SK-N-SH (cell line): ENCODE measurements at regions not wholly inside any gene's neighbourhood (a gene's known extent, or its start where the extent isn't known, plus 50 kb on each side); places are given as distances from the start of the nearest gene placed in this dataset.

Source experiments
- CTCF ChIA-PET: fragments of 300-600, 350-600 bp; formaldehyde crosslinking; extraction: SDS; loops from one replicate; lab custom pipeline; 2021; lab: Yijun Ruan, JAX
- POLR2A ChIA-PET: fragments of 350-600 bp; sonication (Branson Sonifier 250); formaldehyde crosslinking; extraction: SDS; loops from one replicate; lab custom pipeline; 2020; ENCODE audit warnings: antibody characterized with exemption, inconsistent platforms; lab: Yijun Ruan, JAX
- DNase-seq: peaks from one replicate; pipeline ENCODE4 v3.0.0; 2012
- H2AFZ ChIP-seq: fragments of 200-600 bp; sonication (generic); 2 replicates; pipeline ENCODE4 v1.8.1; 2016; ENCODE audit warnings: antibody characterized with exemption, mild to moderate bottlenecking, low read depth
- H3F3A ChIP-seq: fragments of 200-600 bp; sonication (generic); replicated peaks from 2 replicates; pipeline ENCODE3; 2016; ENCODE audit warnings: antibody characterized with exemption, mild to moderate bottlenecking; ENCODE audit not compliant: insufficient read depth
- H3K27ac ChIP-seq, 2 experiments: fragments of 200-500 bp in 1 of 2; fragments of 200-600 bp in 1 of 2; sonication (Bioruptor generic) in 1 of 2; sonication (generic), shearing (Covaris generic) in 1 of 2; 2 replicates each; pipeline versions ENCODE4 v1.5.1 to v1.6.1; 2014 to 2016; ENCODE audit warnings: low read depth in 2 of 2, inconsistent platforms in 1 of 2, low read length in 1 of 2, mild to moderate bottlenecking in 1 of 2, mixed read lengths in 1 of 2
- H3K27me3 ChIP-seq: fragments of 200-600 bp; sonication (generic), shearing (Covaris generic); 2 replicates; pipeline ENCODE4 v1.6.1; 2016; ENCODE audit warnings: mixed run types; ENCODE audit not compliant: insufficient read depth
- H3K36me3 ChIP-seq, 2 experiments: fragments of 200-500 bp in 1 of 2; fragments of 200-600 bp in 1 of 2; sonication (Bioruptor generic) in 1 of 2; sonication (generic) in 1 of 2; replicated peaks in 1 of 2; 2 replicates each; pipeline versions ENCODE3 to v1.5.1; 2014 to 2016; ENCODE audit warnings: low read length in 1 of 2, mild to moderate bottlenecking in 1 of 2; ENCODE audit not compliant: insufficient read depth in 2 of 2, control insufficient read depth in 1 of 2
- H3K4me1 ChIP-seq, 2 experiments: fragments of 200-500 bp in 1 of 2; fragments of 200-600 bp in 1 of 2; sonication (Bioruptor generic) in 1 of 2; sonication (generic), shearing (Covaris generic) in 1 of 2; 2 replicates each; pipeline versions ENCODE4 v1.5.1 to v1.6.1; 2014 to 2016; ENCODE audit warnings: low read depth in 1 of 2, low read length in 1 of 2, mixed run types in 1 of 2; ENCODE audit not compliant: insufficient read depth in 2 of 2, control insufficient read depth in 1 of 2
- H3K4me2 ChIP-seq: fragments of 200-600 bp; sonication (generic), shearing (Covaris generic); 2 replicates; pipeline ENCODE4 v1.6.1; 2017; ENCODE audit warnings: mixed run types
- H3K4me3 ChIP-seq, 2 experiments: fragments of 200-500 bp in 1 of 2; fragments of 200-600 bp in 1 of 2; sonication (Bioruptor generic) in 1 of 2; sonication (generic), shearing (Covaris generic) in 1 of 2; 2 replicates each; pipeline versions ENCODE4 v1.5.1 to v1.8.1; 2014 to 2016; ENCODE audit warnings: low read depth in 2 of 2, inconsistent platforms in 1 of 2, low read length in 1 of 2, mild to moderate bottlenecking in 1 of 2, mixed read lengths in 1 of 2, moderate library complexity in 1 of 2
- H3K79me2 ChIP-seq: fragments of 200-600 bp; sonication (generic); 2 replicates; pipeline ENCODE4 v1.8.1; 2017; ENCODE audit warnings: mild to moderate bottlenecking; ENCODE audit not compliant: insufficient read depth
- H3K9ac ChIP-seq: fragments of 200-600 bp; sonication (generic); 2 replicates; pipeline ENCODE4 v1.6.1; 2017; ENCODE audit warnings: mixed run types
- H3K9me2 ChIP-seq: fragments of 200-600 bp; sonication (generic); 2 replicates; pipeline ENCODE4 v1.6.1; 2017; ENCODE audit warnings: mixed run types
- H3K9me3 ChIP-seq: fragments of 200-600 bp; sonication (generic); 2 replicates; pipeline ENCODE4 v1.6.1; 2017; ENCODE audit warnings: mixed run types, mild to moderate bottlenecking, moderate library complexity
- H4K20me1 ChIP-seq: fragments of 200-600 bp; sonication (generic); 2 replicates; pipeline ENCODE4 v1.6.1; 2017; ENCODE audit warnings: mild to moderate bottlenecking, mixed run types; ENCODE audit not compliant: insufficient read depth
- CHD2 ChIP-seq: fragments of 150-350 bp; IDR thresholded peaks from 2 replicates; pipeline ENCODE4 v1.6.1; 2018; ENCODE audit warnings: low read length; ENCODE audit not compliant: partially characterized antibody
- FOSL2 ChIP-seq: IDR thresholded peaks from 2 replicates; pipeline ENCODE4 v1.4.0; 2012; ENCODE audit warnings: low read depth, mild to moderate bottlenecking, moderate library complexity, borderline replicate concordance
- FOXJ3 ChIP-seq: sonication (generic); formaldehyde crosslinking; IDR thresholded peaks from 2 replicates; pipeline ENCODE4 v1.5.1; 2020; ENCODE audit warnings: mild to moderate bottlenecking, missing genetic modification reagents
- FOXM1 ChIP-seq: IDR thresholded peaks from 2 replicates; pipeline ENCODE4 v1.4.0; 2012; ENCODE audit warnings: low read depth, mild to moderate bottlenecking
- GATA2 ChIP-seq: sonication (generic); formaldehyde crosslinking; IDR thresholded peaks from 2 replicates; pipeline ENCODE4 v1.5.0; 2020; ENCODE audit warnings: mild to moderate bottlenecking, missing genetic modification reagents
- MEF2A ChIP-seq: IDR thresholded peaks from 2 replicates; pipeline ENCODE4 v1.4.0; 2012; ENCODE audit warnings: low read depth, borderline replicate concordance
- NFIC ChIP-seq: IDR thresholded peaks from 2 replicates; pipeline ENCODE4 v1.4.0; 2012; ENCODE audit warnings: borderline replicate concordance
- SIN3A ChIP-seq: IDR thresholded peaks from 2 replicates; pipeline ENCODE4 v1.6.1; 2012; ENCODE audit warnings: low read depth, mild to moderate bottlenecking, low read length, moderate library complexity, borderline replicate concordance
- TAF1 ChIP-seq: IDR thresholded peaks from 2 replicates; pipeline ENCODE4 v1.6.1; 2012; ENCODE audit warnings: low read depth, mild to moderate bottlenecking, low read length, moderate library complexity, borderline replicate concordance
- TEAD4 ChIP-seq: IDR thresholded peaks from 2 replicates; pipeline ENCODE4 v1.4.0; 2012; ENCODE audit warnings: mild to moderate bottlenecking, borderline replicate concordance; ENCODE audit not compliant: insufficient read depth
- YY1 ChIP-seq: IDR thresholded peaks from 2 replicates; pipeline ENCODE4 v1.4.0; 2012; ENCODE audit warnings: low read depth, mild to moderate bottlenecking
- WGBS: methylation state at CpG from one replicate; pipeline ENCODE4 v1.1.6; 2017; ENCODE audit warnings: low lambda C conversion rate; 5-methylcytosine and 5-hydroxymethylcytosine counted together
- TF ChIP-seq, protein P1 (sequence below): IDR thresholded peaks from 2 replicates; pipeline ENCODE4 v1.6.1; 2012; ENCODE audit warnings: mild to moderate bottlenecking, low read depth, low read length, moderate library complexity
- TF ChIP-seq, protein P2 (sequence below): fragments of 200-600 bp; sonication (generic); IDR thresholded peaks from 2 replicates; pipeline ENCODE4 v1.6.1; 2017; ENCODE audit warnings: antibody characterized with exemption, mild to moderate bottlenecking, moderate library complexity
- TF ChIP-seq, protein P3 (sequence below): IDR thresholded peaks from 2 replicates; pipeline ENCODE4 v1.4.0; 2012; ENCODE audit warnings: low read depth, borderline replicate concordance
- TF ChIP-seq, protein P4 (sequence below): IDR thresholded peaks from 2 replicates; pipeline ENCODE4 v1.4.0; 2012; ENCODE audit warnings: low read depth, borderline replicate concordance

DNA sequence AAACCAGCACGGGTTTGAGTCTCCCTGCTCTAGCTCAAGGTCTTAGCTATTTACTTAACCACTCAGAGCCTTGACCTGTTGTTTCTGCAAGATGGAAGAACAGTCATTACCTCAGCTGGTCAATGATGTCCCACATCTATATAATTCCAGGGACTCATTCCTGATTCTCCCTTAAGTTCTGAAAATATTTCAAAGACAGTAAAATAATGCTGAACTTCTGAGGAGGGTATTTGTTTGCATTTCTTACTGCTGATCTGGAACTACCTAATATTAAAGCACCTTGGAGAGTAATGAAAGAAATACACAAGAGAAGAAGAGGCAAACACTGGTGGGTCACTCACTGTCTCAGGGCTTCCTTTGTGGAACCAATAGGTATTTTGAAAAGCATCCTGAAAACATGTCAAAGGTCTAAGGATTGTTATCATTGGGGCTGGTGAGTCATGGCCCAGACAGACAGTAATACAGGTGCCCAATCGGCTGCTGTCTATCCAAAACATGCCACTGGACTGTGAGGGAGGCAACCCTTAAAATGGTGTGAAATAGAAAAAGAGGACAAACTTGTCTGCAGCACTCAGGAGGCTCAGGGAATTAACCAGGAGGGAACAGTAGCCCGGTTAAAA is 88.7 kb upstream of the EGLN3 start:
- H4K20me1 ChIP-seq = no peaks in the 10 kb centered on the region
- no peak overlapping the region for H3K4me3 ChIP-seq
- no peak for DNase-seq
- WGBS = 26% methylated on average over 3 of the region's 3 CpGs
- H3K9me2 ChIP-seq = no peaks in the 10 kb centered on the region
- no peaks in the 10 kb centered on the region; the same call in 1 of the 2 replicates for H3K27me3 ChIP-seq
- no peak overlapping the region for H3K9ac ChIP-seq
- no peaks in the 10 kb centered on the region for H3K79me2 ChIP-seq
- H2AFZ ChIP-seq = no peak overlapping the region
- H3K27ac ChIP-seq = no peak overlapping the region
- no peaks in the 10 kb centered on the region for H3F3A ChIP-seq
- POLR2A ChIA-PET = no interaction called here
- no peak overlapping the region for H3K4me2 ChIP-seq
- CTCF ChIA-PET = no interaction called here
- H3K4me1 ChIP-seq = peaks cover 0 to 11% of the 10 kb centered on the region in 2 experiments; a peak in 1 of 4 replicates
- TF ChIP-seq, protein P1, sequence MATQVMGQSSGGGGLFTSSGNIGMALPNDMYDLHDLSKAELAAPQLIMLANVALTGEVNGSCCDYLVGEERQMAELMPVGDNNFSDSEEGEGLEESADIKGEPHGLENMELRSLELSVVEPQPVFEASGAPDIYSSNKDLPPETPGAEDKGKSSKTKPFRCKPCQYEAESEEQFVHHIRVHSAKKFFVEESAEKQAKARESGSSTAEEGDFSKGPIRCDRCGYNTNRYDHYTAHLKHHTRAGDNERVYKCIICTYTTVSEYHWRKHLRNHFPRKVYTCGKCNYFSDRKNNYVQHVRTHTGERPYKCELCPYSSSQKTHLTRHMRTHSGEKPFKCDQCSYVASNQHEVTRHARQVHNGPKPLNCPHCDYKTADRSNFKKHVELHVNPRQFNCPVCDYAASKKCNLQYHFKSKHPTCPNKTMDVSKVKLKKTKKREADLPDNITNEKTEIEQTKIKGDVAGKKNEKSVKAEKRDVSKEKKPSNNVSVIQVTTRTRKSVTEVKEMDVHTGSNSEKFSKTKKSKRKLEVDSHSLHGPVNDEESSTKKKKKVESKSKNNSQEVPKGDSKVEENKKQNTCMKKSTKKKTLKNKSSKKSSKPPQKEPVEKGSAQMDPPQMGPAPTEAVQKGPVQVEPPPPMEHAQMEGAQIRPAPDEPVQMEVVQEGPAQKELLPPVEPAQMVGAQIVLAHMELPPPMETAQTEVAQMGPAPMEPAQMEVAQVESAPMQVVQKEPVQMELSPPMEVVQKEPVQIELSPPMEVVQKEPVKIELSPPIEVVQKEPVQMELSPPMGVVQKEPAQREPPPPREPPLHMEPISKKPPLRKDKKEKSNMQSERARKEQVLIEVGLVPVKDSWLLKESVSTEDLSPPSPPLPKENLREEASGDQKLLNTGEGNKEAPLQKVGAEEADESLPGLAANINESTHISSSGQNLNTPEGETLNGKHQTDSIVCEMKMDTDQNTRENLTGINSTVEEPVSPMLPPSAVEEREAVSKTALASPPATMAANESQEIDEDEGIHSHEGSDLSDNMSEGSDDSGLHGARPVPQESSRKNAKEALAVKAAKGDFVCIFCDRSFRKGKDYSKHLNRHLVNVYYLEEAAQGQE = no peak
- TF ChIP-seq, protein P2, sequence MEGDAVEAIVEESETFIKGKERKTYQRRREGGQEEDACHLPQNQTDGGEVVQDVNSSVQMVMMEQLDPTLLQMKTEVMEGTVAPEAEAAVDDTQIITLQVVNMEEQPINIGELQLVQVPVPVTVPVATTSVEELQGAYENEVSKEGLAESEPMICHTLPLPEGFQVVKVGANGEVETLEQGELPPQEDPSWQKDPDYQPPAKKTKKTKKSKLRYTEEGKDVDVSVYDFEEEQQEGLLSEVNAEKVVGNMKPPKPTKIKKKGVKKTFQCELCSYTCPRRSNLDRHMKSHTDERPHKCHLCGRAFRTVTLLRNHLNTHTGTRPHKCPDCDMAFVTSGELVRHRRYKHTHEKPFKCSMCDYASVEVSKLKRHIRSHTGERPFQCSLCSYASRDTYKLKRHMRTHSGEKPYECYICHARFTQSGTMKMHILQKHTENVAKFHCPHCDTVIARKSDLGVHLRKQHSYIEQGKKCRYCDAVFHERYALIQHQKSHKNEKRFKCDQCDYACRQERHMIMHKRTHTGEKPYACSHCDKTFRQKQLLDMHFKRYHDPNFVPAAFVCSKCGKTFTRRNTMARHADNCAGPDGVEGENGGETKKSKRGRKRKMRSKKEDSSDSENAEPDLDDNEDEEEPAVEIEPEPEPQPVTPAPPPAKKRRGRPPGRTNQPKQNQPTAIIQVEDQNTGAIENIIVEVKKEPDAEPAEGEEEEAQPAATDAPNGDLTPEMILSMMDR = no peak
- no peak for TF ChIP-seq TEAD4
- no peak for TF ChIP-seq YY1
- TF ChIP-seq, protein P3, sequence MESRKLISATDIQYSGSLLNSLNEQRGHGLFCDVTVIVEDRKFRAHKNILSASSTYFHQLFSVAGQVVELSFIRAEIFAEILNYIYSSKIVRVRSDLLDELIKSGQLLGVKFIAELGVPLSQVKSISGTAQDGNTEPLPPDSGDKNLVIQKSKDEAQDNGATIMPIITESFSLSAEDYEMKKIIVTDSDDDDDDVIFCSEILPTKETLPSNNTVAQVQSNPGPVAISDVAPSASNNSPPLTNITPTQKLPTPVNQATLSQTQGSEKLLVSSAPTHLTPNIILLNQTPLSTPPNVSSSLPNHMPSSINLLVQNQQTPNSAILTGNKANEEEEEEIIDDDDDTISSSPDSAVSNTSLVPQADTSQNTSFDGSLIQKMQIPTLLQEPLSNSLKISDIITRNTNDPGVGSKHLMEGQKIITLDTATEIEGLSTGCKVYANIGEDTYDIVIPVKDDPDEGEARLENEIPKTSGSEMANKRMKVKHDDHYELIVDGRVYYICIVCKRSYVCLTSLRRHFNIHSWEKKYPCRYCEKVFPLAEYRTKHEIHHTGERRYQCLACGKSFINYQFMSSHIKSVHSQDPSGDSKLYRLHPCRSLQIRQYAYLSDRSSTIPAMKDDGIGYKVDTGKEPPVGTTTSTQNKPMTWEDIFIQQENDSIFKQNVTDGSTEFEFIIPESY = no peak
- TF ChIP-seq, protein P4, sequence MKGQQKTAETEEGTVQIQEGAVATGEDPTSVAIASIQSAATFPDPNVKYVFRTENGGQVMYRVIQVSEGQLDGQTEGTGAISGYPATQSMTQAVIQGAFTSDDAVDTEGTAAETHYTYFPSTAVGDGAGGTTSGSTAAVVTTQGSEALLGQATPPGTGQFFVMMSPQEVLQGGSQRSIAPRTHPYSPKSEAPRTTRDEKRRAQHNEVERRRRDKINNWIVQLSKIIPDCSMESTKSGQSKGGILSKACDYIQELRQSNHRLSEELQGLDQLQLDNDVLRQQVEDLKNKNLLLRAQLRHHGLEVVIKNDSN = no peak
- no peak for TF ChIP-seq NFIC
- TF ChIP-seq FOXJ3 (CRISPR knock-in tag) = no peak
- TF ChIP-seq SIN3A = no peak
- no peak for TF ChIP-seq CHD2
- TF ChIP-seq GATA2 (CRISPR knock-in tag) = no peak
- TF ChIP-seq MEF2A = no peak
- TF ChIP-seq TAF1 = no peak
- no peak for TF ChIP-seq FOSL2
- no peak for TF ChIP-seq FOXM1
- H3K36me3 ChIP-seq = no peaks in the 10 kb centered on the region
- H3K9me3 ChIP-seq = no peaks in the 10 kb centered on the region
